Adipocyte (in vitro differentiated cells): ENCODE measurements at regions not wholly inside any gene's neighbourhood (a gene's known extent, or its start where the extent isn't known, plus 50 kb on each side); places are given as distances from the start of the nearest gene placed in this dataset.

Experiments
- DNase-seq: peaks from one replicate; pipeline ENCODE4 v3.0.0-alpha.2; 2015; ENCODE audit warnings: low read depth
- H3K27me3 ChIP-seq: replicated peaks from 2 replicates; pipeline ENCODE4 v1.7.0; 2013; ENCODE audit warnings: mild to moderate bottlenecking, low read length, moderate library complexity; ENCODE audit not compliant: control insufficient read depth, insufficient read depth
- H3K36me3 ChIP-seq: 2 replicates; pipeline ENCODE4 v1.7.0; 2013; ENCODE audit warnings: low read length, mild to moderate bottlenecking, moderate library complexity; ENCODE audit not compliant: control insufficient read depth, insufficient read depth, severe bottlenecking
- H3K4me1 ChIP-seq: 2 replicates; pipeline ENCODE4 v1.7.0; 2013; ENCODE audit warnings: mild to moderate bottlenecking, low read length, moderate library complexity; ENCODE audit not compliant: control insufficient read depth, insufficient read depth
- H3K4me3 ChIP-seq: 2 replicates; pipeline ENCODE4 v1.7.0; 2013; ENCODE audit warnings: mild to moderate bottlenecking, low read length, moderate library complexity
- H3K9ac ChIP-seq: 2 replicates; pipeline ENCODE4 v1.7.0; 2013; ENCODE audit warnings: mild to moderate bottlenecking, low read length, moderate library complexity
- H3K9me3 ChIP-seq: 2 replicates; pipeline ENCODE4 v1.7.0; 2013; ENCODE audit warnings: mild to moderate bottlenecking, low read length, moderate library complexity; ENCODE audit not compliant: control insufficient read depth

DNA sequence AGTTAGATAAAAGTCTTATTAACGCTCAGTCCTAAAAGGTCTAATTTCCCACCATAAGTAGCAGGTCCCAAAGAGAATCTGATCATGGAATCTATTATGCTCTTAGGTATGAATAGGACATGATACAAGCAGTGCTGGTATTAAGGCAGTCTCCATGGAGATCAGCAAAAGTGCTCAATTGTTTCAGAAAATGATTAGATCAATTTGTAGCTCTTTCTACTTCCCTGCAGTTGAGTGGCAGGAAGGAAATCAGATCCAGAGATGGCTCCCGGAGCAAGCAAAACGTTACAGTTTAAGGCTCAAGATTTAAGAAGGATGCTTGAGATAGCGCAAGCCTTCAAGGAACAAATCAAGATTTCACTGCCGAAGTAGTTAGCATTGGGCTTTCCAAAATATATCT, 205.7 kb downstream of the DRD1 start:
- no peaks in the 10 kb centered on the region for H3K36me3 ChIP-seq
- H3K9ac ChIP-seq = no peak overlapping the region
- H3K4me1 ChIP-seq = no peaks in the 10 kb centered on the region
- peaks cover 16% of the 10 kb centered on the region for H3K27me3 ChIP-seq
- no peaks in the 10 kb centered on the region for H3K9me3 ChIP-seq
- no peak for DNase-seq
- H3K4me3 ChIP-seq = no peak overlapping the region

DNA sequence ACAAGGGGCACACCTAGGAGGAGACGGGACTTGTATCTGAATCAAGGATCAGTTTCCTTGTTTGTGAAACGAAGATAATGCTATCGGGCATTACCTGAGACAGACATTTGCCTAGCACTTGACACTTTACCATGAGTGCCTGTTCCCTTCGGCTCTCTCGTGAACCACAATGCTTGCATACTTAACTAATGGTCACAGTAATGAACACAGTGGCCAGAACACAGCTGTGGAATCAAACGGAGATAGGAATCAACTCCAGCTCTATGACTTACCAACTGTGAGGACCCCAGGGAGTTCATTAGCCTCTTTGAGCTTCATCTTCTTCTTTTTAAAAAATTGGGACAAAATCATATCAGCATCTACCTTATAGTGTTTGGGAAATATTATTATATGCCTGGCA, 207.8 kb downstream of the DRD1 start:
- Histone ChIP-seq H3K36me3 (no peaks in the 10 kb centered on the region), H3K4me3 (no peak overlapping the region), H3K9me3 (no peaks in the 10 kb centered on the region), H3K27me3 (peaks cover 25% of the 10 kb centered on the region), H3K4me1 (no peaks in the 10 kb centered on the region), H3K9ac (no peak overlapping the region)
- no peak for DNase-seq

DNA sequence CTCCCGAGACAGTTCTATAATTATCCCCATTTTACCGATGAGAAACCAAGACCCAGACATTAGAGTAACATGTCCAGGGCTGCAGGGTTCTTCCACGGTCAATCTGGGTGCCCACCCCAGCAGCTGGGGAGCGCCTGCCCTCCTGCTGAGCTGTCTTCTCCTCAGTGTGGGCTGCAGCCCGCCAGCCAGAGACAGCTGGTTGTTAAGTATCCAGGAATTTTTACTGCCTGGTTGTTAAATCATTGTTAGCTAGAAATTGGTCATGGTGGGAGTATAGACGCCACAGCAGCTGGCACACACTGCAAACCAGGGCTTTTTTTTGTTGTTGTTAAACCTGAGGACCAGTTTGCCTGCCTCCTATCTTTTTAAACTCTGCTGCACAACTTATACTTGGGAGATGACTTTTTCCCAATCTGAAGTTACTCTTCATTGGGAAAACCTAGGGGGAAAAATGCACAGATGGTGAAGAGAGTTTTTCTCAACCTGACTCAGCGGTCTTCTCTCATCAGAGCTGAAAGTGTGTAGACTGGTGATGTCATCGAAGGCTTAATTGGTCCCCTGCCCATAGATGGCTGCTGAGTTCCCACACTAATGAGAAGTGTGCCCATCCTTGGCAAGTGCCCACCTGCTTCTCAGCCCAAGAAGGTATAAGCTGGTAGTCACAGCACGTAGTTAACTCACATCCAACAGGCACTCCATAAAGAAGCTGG, 208.6 kb downstream of the DRD1 start:
- Histone ChIP-seq H3K4me3 (no peak overlapping the region), H3K36me3 (no peaks in the 10 kb centered on the region), H3K9ac (no peak overlapping the region), H3K9me3 (no peaks in the 10 kb centered on the region), H3K27me3 (peaks cover 25% of the 10 kb centered on the region), H3K4me1 (no peaks in the 10 kb centered on the region)
- no peak for DNase-seq

DNA sequence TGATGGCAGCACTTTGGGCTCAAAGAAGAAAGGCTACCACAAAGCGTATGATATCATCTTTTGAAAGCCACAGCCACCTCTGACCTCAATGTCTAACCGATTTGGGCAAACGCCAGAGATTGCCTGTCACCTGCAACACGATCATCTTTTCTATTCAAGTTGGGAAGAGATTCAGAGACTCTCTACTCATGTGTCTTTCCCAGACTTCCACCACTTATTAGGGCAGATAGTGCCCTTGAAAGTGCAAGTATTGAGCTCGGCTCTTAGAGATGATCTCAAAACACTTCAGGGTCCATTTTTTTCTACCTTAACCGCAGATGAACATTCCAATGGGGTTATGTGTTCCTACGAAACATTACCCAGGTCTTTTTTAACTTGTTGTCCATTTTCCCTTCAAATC, 213.7 kb downstream of the DRD1 start:
- no peaks in the 10 kb centered on the region for H3K36me3 ChIP-seq
- H3K9ac ChIP-seq = no peak overlapping the region
- no peaks in the 10 kb centered on the region for H3K4me1 ChIP-seq
- H3K4me3 ChIP-seq = no peak overlapping the region
- no peak for DNase-seq
- peaks cover 23% of the 10 kb centered on the region for H3K27me3 ChIP-seq
- peaks cover 5% of the 10 kb centered on the region for H3K9me3 ChIP-seq

DNA sequence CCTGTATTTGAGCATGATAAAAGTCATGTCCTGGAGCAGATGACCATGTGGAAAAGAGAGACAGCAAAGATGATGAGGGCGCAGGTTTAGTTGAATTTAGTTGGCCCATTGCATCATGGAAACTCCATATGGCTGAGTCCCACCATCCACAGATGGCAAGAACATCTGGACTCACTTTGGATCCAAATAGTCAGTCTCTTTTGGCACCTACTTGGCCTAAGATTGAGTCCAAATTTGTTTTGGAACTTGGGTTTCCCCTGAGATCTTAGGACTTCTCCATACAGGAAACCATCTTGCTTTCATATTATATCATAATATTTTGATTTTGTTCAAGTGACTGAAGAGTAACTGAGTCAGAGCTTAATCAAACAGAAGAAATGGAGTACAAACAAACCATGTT, 217.5 kb downstream of the DRD1 start:
- peaks cover 23% of the 10 kb centered on the region for H3K27me3 ChIP-seq
- no peak for DNase-seq
- H3K9ac ChIP-seq = no peak overlapping the region
- H3K4me3 ChIP-seq = no peak overlapping the region
- peaks cover 5% of the 10 kb centered on the region for H3K9me3 ChIP-seq
- no peaks in the 10 kb centered on the region for H3K4me1 ChIP-seq
- H3K36me3 ChIP-seq = no peaks in the 10 kb centered on the region

DNA sequence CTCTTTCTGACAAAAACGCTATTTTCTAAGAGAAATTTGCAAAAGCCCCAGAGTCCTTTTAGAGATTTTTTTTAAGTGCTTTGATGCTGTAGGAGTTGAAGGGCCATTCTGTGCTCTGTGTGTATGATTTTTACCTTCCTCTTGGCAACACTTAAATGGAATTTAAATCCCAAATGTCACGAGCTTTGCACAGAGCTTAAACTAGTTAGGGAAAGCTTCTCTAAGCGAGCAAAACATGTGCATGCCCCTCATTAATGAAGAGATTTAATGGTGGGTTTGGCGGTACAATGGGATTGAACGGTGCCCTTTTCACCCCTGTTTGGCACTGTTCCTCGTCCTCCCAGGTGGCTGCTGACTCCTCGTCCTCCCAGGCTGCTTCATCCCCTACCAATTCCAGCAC, 220.7 kb downstream of the DRD1 start:
- Histone ChIP-seq H3K9me3 (peaks cover 3% of the 10 kb centered on the region), H3K36me3 (no peaks in the 10 kb centered on the region), H3K4me3 (no peak overlapping the region), H3K4me1 (peaks cover 22% of the 10 kb centered on the region), H3K27me3 (peaks cover 23% of the 10 kb centered on the region), H3K9ac (no peak overlapping the region)
- no peak for DNase-seq

DNA sequence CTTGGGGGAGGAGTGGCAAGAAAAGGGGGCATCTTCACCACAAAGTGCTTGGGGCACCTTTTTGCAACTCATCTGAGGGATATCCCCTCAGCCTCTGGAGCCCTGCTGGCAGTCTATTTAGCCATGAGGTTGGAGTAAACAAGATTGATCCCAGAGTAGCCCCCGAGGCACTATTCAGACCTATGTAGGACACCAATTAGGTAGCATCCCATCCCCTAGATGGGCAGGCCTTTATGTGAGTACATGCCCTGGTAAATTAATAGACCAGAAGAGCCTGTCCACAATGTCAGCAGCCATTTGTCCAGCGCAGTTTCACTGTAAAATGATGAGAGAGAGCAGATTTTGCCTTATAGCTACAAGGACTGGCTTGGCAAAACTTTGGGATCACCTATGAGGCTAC, 221.4 kb downstream of the DRD1 start:
- Histone ChIP-seq H3K27me3 (peaks cover 23% of the 10 kb centered on the region), H3K4me1 (peaks cover 29% of the 10 kb centered on the region), H3K9me3 (no peaks in the 10 kb centered on the region), H3K4me3 (no peak overlapping the region), H3K9ac (no peak overlapping the region), H3K36me3 (no peaks in the 10 kb centered on the region)
- DNase-seq = no peak

DNA sequence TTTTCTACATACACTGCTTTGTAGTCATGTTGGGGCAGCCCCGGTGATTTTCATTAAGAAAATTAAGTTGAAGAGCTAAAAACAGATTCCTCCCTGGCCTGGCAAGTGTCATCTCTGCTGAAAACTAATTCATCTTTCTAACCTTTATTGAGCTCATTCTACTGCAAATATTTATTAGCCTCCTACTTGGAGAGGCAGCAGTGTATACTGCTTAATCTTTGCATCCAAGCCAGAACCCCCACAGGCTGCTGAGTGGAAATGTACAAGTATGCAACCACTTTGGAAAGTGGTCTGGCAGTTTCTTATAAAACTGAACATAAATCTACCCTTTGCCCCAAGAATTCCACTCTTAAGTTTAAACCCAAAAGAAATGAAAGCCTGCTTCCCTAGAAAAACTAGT, 223.4 kb downstream of the DRD1 start:
- Histone ChIP-seq H3K4me3 (no peak overlapping the region), H3K36me3 (no peaks in the 10 kb centered on the region), H3K9ac (no peak overlapping the region), H3K9me3 (no peaks in the 10 kb centered on the region), H3K27me3 (peaks cover 20% of the 10 kb centered on the region), H3K4me1 (peaks cover 47% of the 10 kb centered on the region)
- no peak for DNase-seq

DNA sequence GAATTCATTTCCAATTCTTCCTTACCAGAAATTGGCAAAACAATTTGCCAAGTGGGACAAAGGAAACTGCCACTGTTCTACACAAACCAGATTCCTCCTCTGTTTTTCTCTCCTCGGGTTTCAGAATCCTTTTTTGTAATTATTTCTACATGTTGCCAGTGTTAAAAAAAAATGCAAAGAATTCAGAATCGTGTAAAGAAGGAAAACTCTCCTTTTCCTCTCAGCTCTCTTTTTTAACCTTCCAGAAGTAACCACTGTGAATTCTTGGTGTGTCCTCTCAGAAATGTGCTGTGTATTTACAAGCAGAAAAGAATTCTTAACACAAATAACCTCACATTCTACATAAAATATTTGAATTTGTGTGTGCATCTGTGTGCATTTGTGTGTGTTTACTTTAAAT, 224.6 kb downstream of the DRD1 start:
- DNase-seq = no peak
- H3K4me1 ChIP-seq = peaks cover 53% of the 10 kb centered on the region
- peaks cover 18% of the 10 kb centered on the region for H3K27me3 ChIP-seq
- H3K4me3 ChIP-seq = peak overlapping the region; percentile 6
- H3K9ac ChIP-seq = peak overlapping the region; percentile 52
- H3K36me3 ChIP-seq = no peaks in the 10 kb centered on the region
- H3K9me3 ChIP-seq = no peaks in the 10 kb centered on the region

DNA sequence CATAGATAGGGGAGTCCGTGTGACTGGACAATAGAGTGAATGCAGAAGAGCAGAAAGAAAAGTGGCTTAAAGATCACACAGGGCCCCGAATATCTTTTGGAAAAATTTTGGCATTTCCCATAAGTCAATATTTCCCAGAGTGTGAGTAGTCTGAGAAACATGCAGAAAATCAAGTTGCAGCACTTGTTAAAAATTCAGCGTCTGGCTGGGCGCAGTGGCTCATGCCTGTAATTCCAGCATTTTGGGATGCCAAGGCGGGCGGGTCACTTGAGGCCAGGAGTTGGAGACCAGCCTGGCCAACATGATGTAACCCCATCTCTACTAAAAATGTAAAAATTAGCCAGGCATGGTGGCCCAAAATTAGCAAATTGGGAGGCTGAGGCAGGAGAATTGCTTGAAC, 227.0 kb downstream of the DRD1 start:
- H3K4me3 ChIP-seq = peak overlapping the region; percentile 55
- H3K36me3 ChIP-seq = no peaks in the 10 kb centered on the region
- peak overlapping the region; percentile 67 for H3K9ac ChIP-seq
- DNase-seq = peak; percentile 3
- H3K9me3 ChIP-seq = no peaks in the 10 kb centered on the region
- peaks cover 61% of the 10 kb centered on the region for H3K4me1 ChIP-seq
- H3K27me3 ChIP-seq = peaks cover 5% of the 10 kb centered on the region

DNA sequence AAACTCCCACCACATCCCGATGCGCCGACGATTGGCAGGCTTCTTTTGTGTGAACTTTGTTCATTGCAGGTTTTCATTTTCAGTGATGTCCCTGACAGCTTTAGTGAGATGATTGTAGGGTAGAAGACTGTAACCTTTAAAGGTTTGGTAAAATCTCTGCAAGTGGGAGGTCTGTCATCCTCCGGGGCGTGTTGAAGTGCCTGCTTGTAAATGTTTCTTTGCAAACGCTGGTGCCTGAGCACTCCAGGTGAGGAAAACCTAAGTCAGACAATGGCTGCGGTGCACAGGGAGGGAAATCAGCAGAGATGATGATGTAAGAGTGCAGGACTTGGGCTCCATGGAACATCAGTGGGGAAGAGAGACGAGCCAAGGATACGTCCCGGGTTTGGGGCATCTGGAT, 228.1 kb downstream of the DRD1 start:
- peak overlapping the region; percentile 67 for H3K9ac ChIP-seq
- H3K36me3 ChIP-seq = no peaks in the 10 kb centered on the region
- peaks cover 5% of the 10 kb centered on the region for H3K27me3 ChIP-seq
- H3K9me3 ChIP-seq = no peaks in the 10 kb centered on the region
- peak overlapping the region; percentile 55 for H3K4me3 ChIP-seq
- no peak for DNase-seq
- peaks cover 61% of the 10 kb centered on the region for H3K4me1 ChIP-seq

DNA sequence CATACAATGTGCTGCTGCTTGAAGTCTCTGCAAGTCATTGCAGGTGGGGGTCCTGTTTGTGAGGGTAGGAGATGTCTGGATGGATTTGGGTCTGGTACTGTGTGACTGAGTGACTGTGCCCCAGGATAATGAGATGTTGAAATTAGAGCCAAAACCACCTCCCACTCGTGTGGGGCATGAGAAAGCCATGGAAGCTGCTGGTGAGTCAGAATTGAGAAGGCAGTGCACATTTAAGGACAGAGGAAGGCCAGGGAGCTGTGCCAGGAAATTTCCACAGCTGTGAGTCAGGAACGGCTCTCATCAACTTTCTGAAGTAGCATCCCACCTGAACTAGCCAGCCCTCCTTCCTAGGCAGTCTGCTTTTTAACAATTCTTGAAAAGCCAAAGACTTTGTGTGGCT, 229.8 kb downstream of the DRD1 start:
- Histone ChIP-seq H3K4me3 (no peak overlapping the region), H3K4me1 (peaks cover 47% of the 10 kb centered on the region), H3K27me3 (peaks cover 17% of the 10 kb centered on the region), H3K9me3 (no peaks in the 10 kb centered on the region), H3K36me3 (no peaks in the 10 kb centered on the region), H3K9ac (no peak overlapping the region)
- DNase-seq = peak; percentile 21
